Lower lobe of right lung (tissue), 2 donors: ENCODE measurements at regions not wholly inside any gene's neighbourhood (a gene's known extent, or its start where the extent isn't known, plus 50 kb on each side); places are given as distances from the start of the nearest gene placed in this dataset.

Experiments
- ATAC-seq, 2 donors: fragments of 200-7000 bp; cut with Tn5 transposase; one replicate each; pipeline ENCODE4 v1.9.1; 2020 to 2022; ENCODE audit warnings: mild to moderate bottlenecking in 2 of 2, moderate library complexity in 2 of 2
- DNase-seq: peaks from one replicate; pipeline ENCODE4 v3.0.0-alpha.2; 2020
- H3K27ac ChIP-seq: fragments of 200-600 bp; one replicate; pipeline ENCODE4 v1.8.0; 2022
- H3K27me3 ChIP-seq: fragments of 200-600 bp; one replicate; pipeline ENCODE4 v1.8.0; 2022; ENCODE audit warnings: low read depth
- H3K36me3 ChIP-seq: fragments of 200-600 bp; one replicate; pipeline ENCODE4 v1.8.0; 2022; ENCODE audit warnings: mild to moderate bottlenecking
- H3K4me1 ChIP-seq: fragments of 200-600 bp; one replicate; pipeline ENCODE4 v1.8.0; 2022
- H3K4me3 ChIP-seq: fragments of 200-600 bp; one replicate; pipeline ENCODE4 v1.8.0; 2022; ENCODE audit warnings: mild to moderate bottlenecking
- H3K9me3 ChIP-seq: fragments of 200-600 bp; one replicate; pipeline ENCODE4 v1.8.0; 2022
- CTCF ChIP-seq: fragments of 200-600 bp; IDR thresholded peaks from one replicate; pipeline ENCODE4 v1.8.0; 2022; ENCODE audit warnings: antibody characterized with exemption, mild to moderate bottlenecking
- intact Hi-C: fragments of 100-400 bp; cut with DNase I; formaldehyde crosslinking; loops from one replicate; pipeline ENCODE4 v1.11.0; 2022
- donor health status: DM: no; HTN: yes; CAD: no; lungs with severe emphysema.

GRCh38 chr15:61403884-61404283 is 174.8 kb upstream of the RORA start:
- H3K27me3 ChIP-seq: no peaks in the 10 kb centered on the region
- H3K4me1 ChIP-seq: no peaks in the 10 kb centered on the region
- DNase-seq (no peak), ATAC-seq (no peak)
- no peak for TF ChIP-seq CTCF
- intact Hi-C loops: no loop called here
- H3K36me3 ChIP-seq: no peaks in the 10 kb centered on the region
- no peaks in the 10 kb centered on the region for H3K9me3 ChIP-seq
- no peak overlapping the region for H3K27ac ChIP-seq
- H3K4me3 ChIP-seq: no peak overlapping the region

- DNase-seq: no peak
- H3K36me3 ChIP-seq: no peaks in the 10 kb centered on the region
- no peaks in the 10 kb centered on the region for H3K9me3 ChIP-seq
- no peak for TF ChIP-seq CTCF
- H3K27ac ChIP-seq: no peak overlapping the region
- no peaks in the 10 kb centered on the region for H3K27me3 ChIP-seq
- H3K4me1 ChIP-seq: no peaks in the 10 kb centered on the region
- intact Hi-C loops: no loop called here
- H3K4me3 ChIP-seq: no peak overlapping the region
- ATAC-seq: no peak
These were observed 173.0 kb upstream of the RORA start for GRCh38 chr15:61401903-61402698.

GRCh38 chr15:61398310-61398709 is 169.2 kb upstream of the RORA start:
- Histone ChIP-seq H3K36me3 (no peaks in the 10 kb centered on the region), H3K4me3 (no peak overlapping the region), H3K4me1 (no peaks in the 10 kb centered on the region), H3K9me3 (no peaks in the 10 kb centered on the region), H3K27ac (no peak overlapping the region), H3K27me3 (no peaks in the 10 kb centered on the region)
- DNase-seq (no peak), ATAC-seq (no peak)
- no peak for TF ChIP-seq CTCF
- intact Hi-C loops: no loop called here

GRCh38 chr15:61396235-61396919 is 167.3 kb upstream of the RORA start:
- ATAC-seq: no peak
- intact Hi-C loops: no loop called here

GRCh38 chr15:61393949-61394348 is 164.8 kb upstream of the RORA start:
- Histone ChIP-seq H3K27ac (no peak overlapping the region), H3K27me3 (no peaks in the 10 kb centered on the region), H3K4me3 (no peak overlapping the region), H3K4me1 (no peaks in the 10 kb centered on the region), H3K9me3 (no peaks in the 10 kb centered on the region), H3K36me3 (no peaks in the 10 kb centered on the region)
- TF ChIP-seq CTCF: no peak
- intact Hi-C loops: no loop called here
- no peak for DNase-seq
- ATAC-seq: no peak

More at GRCh38 chr15:61396235-61396919, 167.3 kb upstream of the RORA start:
- H3K4me1 ChIP-seq: no peaks in the 10 kb centered on the region
- H3K4me3 ChIP-seq: no peak overlapping the region
- H3K27me3 ChIP-seq: no peaks in the 10 kb centered on the region
- no peak for DNase-seq
- no peak overlapping the region for H3K27ac ChIP-seq
- no peaks in the 10 kb centered on the region for H3K36me3 ChIP-seq
- TF ChIP-seq CTCF: no peak
- no peaks in the 10 kb centered on the region for H3K9me3 ChIP-seq
